ENCODE measurements at regions not wholly inside any gene's neighbourhood (a gene's known extent, or its start where the extent isn't known, plus 50 kb on each side); places are given as distances from the start of the nearest gene placed in this dataset.
"Not testable (repeated sequence)": the region's sequence is repeated elsewhere in the genome, so short reads cannot be mapped to it uniquely, and the experiment has no call there.

- no peak for DNase-seq
Observed at GRCh38 chr9:28518439-28518838, 945.2 kb upstream of the C9orf72 start.

GRCh38 chr9:28524309-28524708 lies 951.0 kb upstream of the C9orf72 start:
- not testable (repeated sequence) for DNase-seq

- no peak for DNase-seq
Observed at GRCh38 chr9:28528049-28528448, 954.8 kb upstream of the C9orf72 start.

- no peak for DNase-seq
Observed at GRCh38 chr9:28538132-28538531, 964.9 kb upstream of the C9orf72 start.

GRCh38 chr9:28539434-28540070 lies 966.3 kb upstream of the C9orf72 start:
- no peak for DNase-seq

GRCh38 chr9:28542928-28543327 lies 969.6 kb upstream of the C9orf72 start:
- no peak for DNase-seq

GRCh38 chr9:28547527-28547926 lies 974.2 kb upstream of the C9orf72 start:
- DNase-seq, result no peak

- no peak for DNase-seq
Observed at GRCh38 chr9:28563291-28563934, 990.1 kb upstream of the C9orf72 start.

GRCh38 chr9:28583832-28584231 lies 1010.6 kb upstream of the C9orf72 start:
- DNase-seq, result no peak

- no peak for DNase-seq
Observed at GRCh38 chr9:28584542-28584941, 1011.3 kb upstream of the C9orf72 start.

GRCh38 chr9:28587052-28587451 lies 1013.8 kb upstream of the C9orf72 start:
- DNase-seq, result no peak

GRCh38 chr9:28598408-28598807 lies 1025.1 kb upstream of the C9orf72 start:
- no peak for DNase-seq

GRCh38 chr9:28600226-28600625 lies 1026.9 kb upstream of the C9orf72 start:
- no peak for DNase-seq

GRCh38 chr9:28607843-28608242 lies 1034.6 kb upstream of the C9orf72 start:
- DNase-seq, result no peak

GRCh38 chr9:28610339-28610738 lies 1037.1 kb upstream of the C9orf72 start:
- DNase-seq, result no peak

GRCh38 chr9:28616310-28616709 lies 1043.0 kb upstream of the C9orf72 start:
- no peak for DNase-seq

- no peak for DNase-seq
Observed at GRCh38 chr9:28620011-28620410, 1046.7 kb upstream of the C9orf72 start.

GRCh38 chr9:28620661-28621060 lies 1047.4 kb upstream of the C9orf72 start:
- no peak for DNase-seq

GRCh38 chr9:28624771-28625170 lies 1051.5 kb upstream of the C9orf72 start:
- no peak for DNase-seq

- no peak for DNase-seq
Observed at GRCh38 chr9:28628031-28628430, 1054.8 kb upstream of the C9orf72 start.

- DNase-seq, result no peak
Observed at GRCh38 chr9:28648723-28649122, 1075.4 kb upstream of the C9orf72 start.

GRCh38 chr9:28650327-28650726 lies 1077.0 kb upstream of the C9orf72 start:
- no peak for DNase-seq

- DNase-seq, result no peak
Observed at GRCh38 chr9:28651050-28651722, 1077.9 kb upstream of the C9orf72 start.

- no peak for DNase-seq
Observed at GRCh38 chr9:28653216-28653615, 1079.9 kb upstream of the C9orf72 start.

Data from 8988T (cell line).